Endothelial cell of umbilical vein (primary cell): ENCODE measurements at regions not wholly inside any gene's neighbourhood (a gene's known extent, or its start where the extent isn't known, plus 50 kb on each side); places are given as distances from the start of the nearest gene placed in this dataset.

Experiments used
- BruUV-seq: library from RNA; stranded (reverse); fragments of 400-500 nt; replicated peaks from 2 replicates; lab custom pipeline; 2021; lab: Mats Ljungman, UMichigan
- CTCF ChIA-PET: fragments of 300-600, 350-600 bp; sonication (Branson Sonifier 250); formaldehyde crosslinking; loops from one replicate; lab custom pipeline; 2021; ENCODE audit warnings: antibody characterized with exemption, inconsistent platforms; lab: Charles Lee
- POLR2A ChIA-PET: fragments of 300-600, 350-600 bp; sonication (Branson Sonifier 250); formaldehyde crosslinking; loops from one replicate; lab custom pipeline; 2021; ENCODE audit warnings: antibody characterized with exemption, inconsistent platforms; lab: Charles Lee
- DNase-seq: peaks from one replicate; pipeline ENCODE4 v3.0.0-alpha.2; 2011; ENCODE audit warnings: low read depth, low spot score
- FAIRE-seq: peaks from 2 replicates; lab custom pipeline; 2011; peaks lifted over from hg19 to GRCh38; lab: Jason Lieb, UNC
- H2AFZ ChIP-seq: 2 replicates; pipeline ENCODE4 v1.6.0; 2012; ENCODE audit warnings: low read depth, low read length, control low read depth, inconsistent platforms
- H3K27ac ChIP-seq: 2 replicates; pipeline ENCODE4 v1.5.1; 2011; ENCODE audit warnings: low read depth, mild to moderate bottlenecking, control low read depth, low read length, moderate library complexity; ENCODE audit not compliant: insufficient read depth
- H3K27me3 ChIP-seq, 2 experiments: 2 replicates each; pipeline versions ENCODE4 v1.6.0 to v1.6.1; 2011; ENCODE audit warnings: low read length in 2 of 2, mixed read lengths in 1 of 2; ENCODE audit not compliant: control insufficient read depth in 2 of 2, insufficient read depth in 2 of 2
- H3K36me3 ChIP-seq, 2 experiments: 2 replicates in 1 of 2; 3 replicates in 1 of 2; pipeline ENCODE4 v1.5.1; 2011; ENCODE audit warnings: low read length in 2 of 2, mild to moderate bottlenecking in 1 of 2, moderate library complexity in 1 of 2; ENCODE audit not compliant: control insufficient read depth in 2 of 2, insufficient read depth in 2 of 2; ENCODE audit errors: extremely low read depth in 1 of 2
- H3K4me1 ChIP-seq: 3 replicates; pipeline ENCODE4 v1.5.1; 2011; ENCODE audit warnings: mild to moderate bottlenecking, low read length; ENCODE audit not compliant: control insufficient read depth, insufficient read depth; ENCODE audit errors: extremely low read depth
- H3K4me2 ChIP-seq: 2 replicates; pipeline ENCODE4 v1.6.1; 2011; ENCODE audit warnings: low read length, control low read depth, mixed read lengths; ENCODE audit not compliant: insufficient read depth
- H3K4me3 ChIP-seq, 3 experiments: fragments of 200-600 bp in 1 of 3; sonication (generic), shearing (Covaris generic) in 1 of 3; replicated peaks in 1 of 3; 2 replicates each; pipeline ENCODE4 v1.5.1; 2011 to 2016; ENCODE audit warnings: control low read depth in 3 of 3, low read length in 3 of 3, mild to moderate bottlenecking in 2 of 3, inconsistent platforms in 1 of 3, low read depth in 1 of 3, moderate library complexity in 1 of 3; ENCODE audit not compliant: insufficient read depth in 1 of 3
- H3K79me2 ChIP-seq: 2 replicates; pipeline ENCODE4 v1.6.0; 2012; ENCODE audit warnings: low read length, inconsistent platforms; ENCODE audit not compliant: control insufficient read depth, insufficient read depth
- H3K9ac ChIP-seq: replicated peaks from 2 replicates; pipeline ENCODE3; 2011; ENCODE audit warnings: low read length, control low read depth; ENCODE audit not compliant: insufficient read depth; ENCODE audit errors: extremely low read depth
- H3K9me1 ChIP-seq: replicated peaks from 3 replicates; pipeline ENCODE4 v1.6.0; 2011; ENCODE audit warnings: mild to moderate bottlenecking, low read length; ENCODE audit not compliant: control insufficient read depth, insufficient read depth; ENCODE audit errors: extremely low read depth
- H3K9me3 ChIP-seq: replicated peaks from 2 replicates; pipeline ENCODE4 v1.5.1; 2012; ENCODE audit warnings: low read length, inconsistent platforms; ENCODE audit not compliant: control insufficient read depth, insufficient read depth
- H4K20me1 ChIP-seq: replicated peaks from 2 replicates; pipeline ENCODE3; 2011; ENCODE audit warnings: mild to moderate bottlenecking, low read length; ENCODE audit not compliant: control insufficient read depth, insufficient read depth; ENCODE audit errors: extremely low read depth
- EZH2 ChIP-seq: IDR thresholded peaks from 2 replicates; pipeline ENCODE4 v1.6.1; 2012; ENCODE audit warnings: borderline replicate concordance, low read depth, mild to moderate bottlenecking, moderate library complexity, low read length, inconsistent platforms; ENCODE audit not compliant: severe bottlenecking
- FOS ChIP-seq: IDR thresholded peaks from 2 replicates; pipeline ENCODE4 v1.6.1; 2011; ENCODE audit warnings: mild to moderate bottlenecking, low read length, moderate library complexity, borderline replicate concordance; ENCODE audit not compliant: insufficient read depth
- GATA2 ChIP-seq: IDR thresholded peaks from 2 replicates; pipeline ENCODE4 v1.7.0; 2011; ENCODE audit warnings: low read depth, mild to moderate bottlenecking, moderate library complexity, mixed read lengths, low read length; ENCODE audit not compliant: insufficient read length, insufficient read depth
- JUN ChIP-seq: IDR thresholded peaks from 2 replicates; pipeline ENCODE4 v1.6.1; 2011; ENCODE audit warnings: borderline replicate concordance, low read depth; ENCODE audit not compliant: insufficient read length, insufficient read depth
- MYC ChIP-seq: IDR thresholded peaks from one replicate; pipeline ENCODE4 v1.6.1; 2011; ENCODE audit warnings: mild to moderate bottlenecking, low read depth, low read length
- POLR2A ChIP-seq: IDR thresholded peaks from 2 replicates; pipeline ENCODE4 v1.6.1; 2012; ENCODE audit warnings: low read depth, mild to moderate bottlenecking, control low read depth, low read length
- POLR2AphosphoS5 ChIP-seq: IDR thresholded peaks from 2 replicates; pipeline ENCODE4 v1.6.1; 2012; ENCODE audit warnings: low read depth, mild to moderate bottlenecking, control low read depth, low read length, moderate library complexity; ENCODE audit not compliant: insufficient read depth
- dilution Hi-C: fragments of 300-500 bp; cut with MboI; formaldehyde crosslinking; loops from one replicate; pipeline ENCODE4 v1.15.0; 2019; ENCODE audit warnings: low sequenced_read_pairs; ENCODE audit not compliant: extremely low pct_ligation_motif_present
- intact Hi-C: fragments of 100-400 bp; cut with micrococcal nuclease; formaldehyde crosslinking; loops from one replicate; pipeline ENCODE4 v1.10.0; 2022
- TF ChIP-seq, protein P1 (sequence below), 2 donors: IDR thresholded peaks; 1 replicate in 1 of 2; 2 replicates in 1 of 2; pipeline ENCODE4 v1.5.1; 2011; ENCODE audit warnings: low read length in 2 of 2, mild to moderate bottlenecking in 2 of 2, moderate library complexity in 2 of 2, control low read depth in 1 of 2, inconsistent platforms in 1 of 2, low read depth in 1 of 2; ENCODE audit not compliant: insufficient read depth in 1 of 2; ENCODE audit errors: extremely low read depth in 1 of 2
- TF ChIP-seq, protein P2 (sequence below): IDR thresholded peaks from 2 replicates; pipeline ENCODE4 v1.6.1; 2011; ENCODE audit not compliant: insufficient read depth, insufficient read length

DNA sequence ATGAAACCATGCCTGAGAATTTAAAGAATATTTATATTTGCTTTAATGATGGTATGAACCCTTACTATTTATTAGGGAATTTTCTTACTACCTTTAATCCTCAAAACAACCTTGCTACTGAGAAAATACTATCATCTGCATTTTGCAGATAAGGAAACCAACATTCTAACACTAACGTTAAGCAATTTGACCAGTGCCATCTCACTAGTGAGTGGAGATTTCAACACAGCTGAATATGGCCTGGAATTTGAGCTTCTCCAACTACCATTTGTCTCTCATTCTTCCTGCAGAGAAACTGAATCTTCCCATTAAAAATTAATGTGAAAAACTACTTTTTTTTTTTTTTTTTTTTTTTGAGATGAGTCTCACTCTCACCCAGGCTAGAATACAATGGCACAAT, 380.9 kb upstream of the SMIM31 start:
- no peak for TF ChIP-seq JUN
- TF ChIP-seq EZH2 = no peak
- TF ChIP-seq FOS = no peak
- no peak for TF ChIP-seq POLR2AphosphoS5
- TF ChIP-seq, protein P1, sequence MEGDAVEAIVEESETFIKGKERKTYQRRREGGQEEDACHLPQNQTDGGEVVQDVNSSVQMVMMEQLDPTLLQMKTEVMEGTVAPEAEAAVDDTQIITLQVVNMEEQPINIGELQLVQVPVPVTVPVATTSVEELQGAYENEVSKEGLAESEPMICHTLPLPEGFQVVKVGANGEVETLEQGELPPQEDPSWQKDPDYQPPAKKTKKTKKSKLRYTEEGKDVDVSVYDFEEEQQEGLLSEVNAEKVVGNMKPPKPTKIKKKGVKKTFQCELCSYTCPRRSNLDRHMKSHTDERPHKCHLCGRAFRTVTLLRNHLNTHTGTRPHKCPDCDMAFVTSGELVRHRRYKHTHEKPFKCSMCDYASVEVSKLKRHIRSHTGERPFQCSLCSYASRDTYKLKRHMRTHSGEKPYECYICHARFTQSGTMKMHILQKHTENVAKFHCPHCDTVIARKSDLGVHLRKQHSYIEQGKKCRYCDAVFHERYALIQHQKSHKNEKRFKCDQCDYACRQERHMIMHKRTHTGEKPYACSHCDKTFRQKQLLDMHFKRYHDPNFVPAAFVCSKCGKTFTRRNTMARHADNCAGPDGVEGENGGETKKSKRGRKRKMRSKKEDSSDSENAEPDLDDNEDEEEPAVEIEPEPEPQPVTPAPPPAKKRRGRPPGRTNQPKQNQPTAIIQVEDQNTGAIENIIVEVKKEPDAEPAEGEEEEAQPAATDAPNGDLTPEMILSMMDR (IDR thresholded peaks at IDR 0.05; ENCODE audit: extremely low read depth in 1 of 2, insufficient read depth in 1 of 2, low read depth in 1 of 2, low read length in 2 of 2) = no peak
- no peak for TF ChIP-seq MYC
- TF ChIP-seq, protein P2, sequence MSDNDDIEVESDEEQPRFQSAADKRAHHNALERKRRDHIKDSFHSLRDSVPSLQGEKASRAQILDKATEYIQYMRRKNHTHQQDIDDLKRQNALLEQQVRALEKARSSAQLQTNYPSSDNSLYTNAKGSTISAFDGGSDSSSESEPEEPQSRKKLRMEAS = no peak
- no peak for TF ChIP-seq GATA2
- no peak for TF ChIP-seq POLR2A
- H4K20me1 ChIP-seq = no peaks in the 10 kb centered on the region
- H3K36me3 ChIP-seq = no peaks in the 10 kb centered on the region
- no peak overlapping the region for H3K27ac ChIP-seq
- dilution Hi-C loops = no loop called here
- H3K27me3 ChIP-seq = no peaks in the 10 kb centered on the region
- H2AFZ ChIP-seq = no peak overlapping the region
- DNase-seq = no peak
- no peak overlapping the region for H3K9ac ChIP-seq
- intact Hi-C loops = no loop called here
- peaks cover 6% of the 10 kb centered on the region for H3K9me3 ChIP-seq
- no TSS peak for BruUV-seq
- H3K79me2 ChIP-seq = no peaks in the 10 kb centered on the region
- H3K4me1 ChIP-seq = no peaks in the 10 kb centered on the region
- no peak for FAIRE-seq
- H3K4me2 ChIP-seq = no peak overlapping the region
- POLR2A ChIA-PET = no interaction called here
- H3K4me3 ChIP-seq = no peak overlapping the region
- no peaks in the 10 kb centered on the region for H3K9me1 ChIP-seq
- CTCF ChIA-PET = interaction anchor here (0.6 kb wide), 1 partner anchor 528 kb away, joined by 4 read pairs; no protein-coding TSS in a partner anchor
